Activated CD4-positive, alpha-beta T cell treated with anti-CD3 and anti-CD28 coated beads, Interleukin-10, Interleukin-2, amounts not matched to agents 100 ng/mL and 50 ng/mL, durations not matched to agents 16 hours and 8 hours (primary cell): ENCODE measurements at regions not wholly inside any gene's neighbourhood (a gene's known extent, or its start where the extent isn't known, plus 50 kb on each side); places are given as distances from the start of the nearest gene placed in this dataset.
"Not testable (repeated sequence)": the region's sequence is repeated elsewhere in the genome, so short reads cannot be mapped to it uniquely, and the experiment has no call there.

Source experiments
- DNase-seq: peaks from one replicate; pipeline ENCODE4 v3.0.0-alpha.2; 2020

- DNase-seq, result no peak
Observed at GRCh38 chr3:8273479-8273878, 228.1 kb upstream of the LMCD1 start.

- no peak for DNase-seq
Observed at GRCh38 chr3:8276056-8276455, 225.6 kb upstream of the LMCD1 start.

GRCh38 chr3:8276506-8276905 lies 225.1 kb upstream of the LMCD1 start:
- DNase-seq, result no peak

- no peak for DNase-seq
Observed at GRCh38 chr3:8278448-8278847, 223.2 kb upstream of the LMCD1 start.

- DNase-seq, result no peak
Observed at GRCh38 chr3:8279476-8279875, 222.1 kb upstream of the LMCD1 start.

- DNase-seq, result no peak
Observed at GRCh38 chr3:8279886-8280550, 221.6 kb upstream of the LMCD1 start.

- DNase-seq, result no peak
Observed at GRCh38 chr3:8282541-8283165, 219.0 kb upstream of the LMCD1 start.

- DNase-seq, result no peak
Observed at GRCh38 chr3:8283193-8283592, 218.4 kb upstream of the LMCD1 start.

GRCh38 chr3:8286086-8286485 lies 215.5 kb upstream of the LMCD1 start:
- no peak for DNase-seq

- no peak for DNase-seq
Observed at GRCh38 chr3:8286749-8287148, 214.9 kb upstream of the LMCD1 start.

GRCh38 chr3:8290611-8291010 lies 211.0 kb upstream of the LMCD1 start:
- no peak for DNase-seq

- DNase-seq, result no peak
Observed at GRCh38 chr3:8296461-8296860, 205.2 kb upstream of the LMCD1 start.

- DNase-seq, result no peak
Observed at GRCh38 chr3:8298021-8298954, 203.3 kb upstream of the LMCD1 start.

GRCh38 chr3:8301977-8302735 lies 199.5 kb upstream of the LMCD1 start:
- peak; percentile 26 for DNase-seq

- no peak for DNase-seq
Observed at GRCh38 chr3:8303466-8303865, 198.2 kb upstream of the LMCD1 start.

- DNase-seq, result no peak
Observed at GRCh38 chr3:8305371-8305770, 196.3 kb upstream of the LMCD1 start.

- DNase-seq, result no peak
Observed at GRCh38 chr3:8307545-8308110, 194.0 kb upstream of the LMCD1 start.

- no peak for DNase-seq
Observed at GRCh38 chr3:8311321-8311720, 190.3 kb upstream of the LMCD1 start.

- DNase-seq, result no peak
Observed at GRCh38 chr3:8312685-8313084, 188.9 kb upstream of the LMCD1 start.

- no peak for DNase-seq
Observed at GRCh38 chr3:8313560-8314267, 187.9 kb upstream of the LMCD1 start.

- DNase-seq, result not testable (repeated sequence)
Observed at GRCh38 chr3:8315526-8315925, 186.1 kb upstream of the LMCD1 start.
